GM18517 (cell line): ENCODE measurements at regions not wholly inside any gene's neighbourhood (a gene's known extent, or its start where the extent isn't known, plus 50 kb on each side); places are given as distances from the start of the nearest gene placed in this dataset.
A peak's percentile ranks its signal among the peaks of the same experiment; 100 is the strongest.

Experiments used
- ATAC-seq: cut with Tn5 transposase; IDR thresholded peaks from one replicate; pipeline ENCODE4 v1.9.1; 2021; ENCODE audit warnings: mild to moderate bottlenecking, moderate library complexity; ENCODE audit not compliant: unreplicated experiment

GRCh38 chr13:31853643-31854326, 114.5 kb downstream of the RXFP2 start:
- ATAC-seq, result no peak

- no peak for ATAC-seq
These were observed 120.2 kb downstream of the RXFP2 start for GRCh38 chr13:31859571-31859970.

GRCh38 chr13:31860002-31860401, 120.7 kb downstream of the RXFP2 start:
- no peak for ATAC-seq

GRCh38 chr13:31862828-31863227, 123.5 kb downstream of the RXFP2 start:
- ATAC-seq, result no peak

- ATAC-seq, result no peak
These were observed 125.0 kb downstream of the RXFP2 start for GRCh38 chr13:31864307-31864706.

GRCh38 chr13:31866099-31866498, 126.8 kb downstream of the RXFP2 start:
- ATAC-seq, result no peak

GRCh38 chr13:31867709-31868108, 128.4 kb downstream of the RXFP2 start:
- ATAC-seq, result no peak

- no peak for ATAC-seq
These were observed 130.3 kb downstream of the RXFP2 start for GRCh38 chr13:31869582-31869981.

GRCh38 chr13:31870511-31870910, 131.2 kb downstream of the RXFP2 start:
- no peak for ATAC-seq

GRCh38 chr13:31873145-31873544, 133.8 kb downstream of the RXFP2 start:
- no peak for ATAC-seq

GRCh38 chr13:31875134-31875533, 135.8 kb downstream of the RXFP2 start:
- ATAC-seq, result no peak

GRCh38 chr13:31878052-31878451, 138.7 kb downstream of the RXFP2 start:
- ATAC-seq, result no peak

GRCh38 chr13:31878495-31878894, 139.2 kb downstream of the RXFP2 start:
- ATAC-seq, result no peak

- no peak for ATAC-seq
These were observed 139.6 kb downstream of the RXFP2 start for GRCh38 chr13:31878955-31879354.

GRCh38 chr13:31880851-31881494, 141.6 kb downstream of the RXFP2 start:
- ATAC-seq, result peak; percentile 44

- no peak for ATAC-seq
These were observed 142.2 kb downstream of the RXFP2 start for GRCh38 chr13:31881495-31881882.

- ATAC-seq, result no peak
These were observed 143.5 kb downstream of the RXFP2 start for GRCh38 chr13:31882794-31883193.

GRCh38 chr13:31884556-31884955, 145.2 kb downstream of the RXFP2 start:
- ATAC-seq, result no peak

GRCh38 chr13:31885994-31886393, 145.6 kb upstream of the FRY start:
- ATAC-seq, result no peak

GRCh38 chr13:31887286-31887685, 144.3 kb upstream of the FRY start:
- no peak for ATAC-seq

- ATAC-seq, result no peak
These were observed 140.6 kb upstream of the FRY start for GRCh38 chr13:31890946-31891345.

GRCh38 chr13:31891472-31891871, 140.1 kb upstream of the FRY start:
- no peak for ATAC-seq

- no peak for ATAC-seq
These were observed 136.6 kb upstream of the FRY start for GRCh38 chr13:31894931-31895330.
